IPS-15b (cell line): ENCODE measurements at regions not wholly inside any gene's neighbourhood (a gene's known extent, or its start where the extent isn't known, plus 50 kb on each side); places are given as distances from the start of the nearest gene placed in this dataset.
A peak's percentile ranks its signal among the peaks of the same experiment; 100 is the strongest.
"Not testable (repeated sequence)": the region's sequence is repeated elsewhere in the genome, so short reads cannot be mapped to it uniquely, and the experiment has no call there.

Experiments
- H3K27me3 ChIP-seq: one replicate; pipeline ENCODE4 v1.6.1; 2013; ENCODE audit warnings: low read length; ENCODE audit not compliant: control insufficient read depth, insufficient read depth
- H3K36me3 ChIP-seq: one replicate; pipeline ENCODE4 v1.6.1; 2013; ENCODE audit warnings: low read length; ENCODE audit not compliant: control insufficient read depth, insufficient read depth
- H3K4me1 ChIP-seq: one replicate; pipeline ENCODE4 v1.6.1; 2013; ENCODE audit warnings: mild to moderate bottlenecking, low read length; ENCODE audit not compliant: control insufficient read depth, insufficient read depth
- H3K4me3 ChIP-seq: one replicate; pipeline ENCODE4 v1.5.1; 2013; ENCODE audit warnings: low read depth, low read length
- H3K9ac ChIP-seq: one replicate; pipeline ENCODE4 v1.6.1; 2013; ENCODE audit warnings: low read depth, mild to moderate bottlenecking, low read length
- H3K9me3 ChIP-seq: one replicate; pipeline ENCODE4 v1.6.1; 2013; ENCODE audit warnings: mild to moderate bottlenecking, low read length; ENCODE audit not compliant: control insufficient read depth, insufficient read depth

- Histone ChIP-seq H3K27me3 (no peaks in the 10 kb centered on the region), H3K36me3 (no peaks in the 10 kb centered on the region), H3K9me3 (no peaks in the 10 kb centered on the region), H3K4me3 (no peak overlapping the region), H3K9ac (no peak overlapping the region), H3K4me1 (no peaks in the 10 kb centered on the region)
Measured at GRCh38 chr19:27806471-27807070, 1406.4 kb downstream of the UQCRFS1 start.

DNA sequence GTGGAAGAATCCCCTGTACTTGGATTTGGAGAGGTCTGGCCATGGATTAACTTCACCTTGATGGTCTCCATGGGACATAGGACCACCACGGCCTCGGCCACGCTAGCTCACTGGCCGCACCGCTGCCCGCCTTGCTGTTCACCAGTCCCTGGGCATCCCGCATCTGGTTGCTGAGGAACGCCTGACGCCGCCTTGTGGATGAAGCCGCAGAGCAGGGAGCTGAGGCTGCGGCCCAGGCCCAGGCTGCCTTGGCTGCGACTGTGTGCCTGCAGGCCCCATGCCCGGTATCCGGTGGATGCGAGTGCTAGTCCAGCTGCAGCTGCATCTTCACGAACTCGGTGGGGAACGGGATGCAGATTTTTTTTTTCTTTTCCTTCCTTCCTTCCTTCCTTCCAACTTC, 1407.1 kb downstream of the UQCRFS1 start:
- H3K36me3 ChIP-seq = no peaks in the 10 kb centered on the region

DNA sequence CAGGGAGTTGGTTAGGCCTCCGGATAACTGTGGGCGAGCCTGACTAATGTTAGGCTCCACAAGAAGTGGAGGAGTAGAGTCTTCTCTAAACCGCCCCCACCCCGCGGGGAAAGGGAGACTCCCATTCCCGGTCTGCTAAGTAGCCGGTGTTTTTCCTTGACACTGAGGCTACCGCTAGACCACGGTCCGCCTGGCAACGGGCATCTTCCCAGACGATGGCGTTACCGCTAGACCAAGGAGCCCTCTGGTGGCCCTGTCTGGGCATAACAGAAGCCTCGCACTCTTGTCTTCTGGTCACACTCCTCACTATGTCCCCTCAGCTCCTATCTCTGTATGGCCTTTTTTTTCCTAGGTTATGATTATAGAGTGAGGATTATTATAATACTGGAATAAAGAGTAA, 1410.7 kb downstream of the UQCRFS1 start:
- H3K4me1 ChIP-seq, H3K4me3 ChIP-seq, H3K27me3 ChIP-seq, H3K9me3 ChIP-seq, H3K9ac ChIP-seq, H3K36me3 ChIP-seq: not testable (repeated sequence)

More for the DNA sequence above, 1407.1 kb downstream of the UQCRFS1 start:
- H3K27me3 ChIP-seq = no peaks in the 10 kb centered on the region
- no peak overlapping the region for H3K4me3 ChIP-seq
- H3K9me3 ChIP-seq = no peaks in the 10 kb centered on the region
- H3K4me1 ChIP-seq = no peaks in the 10 kb centered on the region
- no peak overlapping the region for H3K9ac ChIP-seq

- Histone ChIP-seq H3K9ac (no peak overlapping the region), H3K36me3 (no peaks in the 10 kb centered on the region), H3K4me1 (no peaks in the 10 kb centered on the region), H3K27me3 (no peaks in the 10 kb centered on the region), H3K4me3 (no peak overlapping the region), H3K9me3 (no peaks in the 10 kb centered on the region)
Measured at GRCh38 chr19:27796540-27796939, 1416.4 kb downstream of the UQCRFS1 start.

- H3K4me3 ChIP-seq = no peak overlapping the region
Measured at GRCh38 chr19:27796073-27796472, 1416.9 kb downstream of the UQCRFS1 start.

GRCh38 chr19:27795369-27795768, 1417.6 kb downstream of the UQCRFS1 start:
- no peaks in the 10 kb centered on the region for H3K9me3 ChIP-seq

More at GRCh38 chr19:27796073-27796472, 1416.9 kb downstream of the UQCRFS1 start:
- H3K36me3 ChIP-seq = no peaks in the 10 kb centered on the region
- no peaks in the 10 kb centered on the region for H3K27me3 ChIP-seq
- no peaks in the 10 kb centered on the region for H3K4me1 ChIP-seq
- H3K9ac ChIP-seq = no peak overlapping the region
- H3K9me3 ChIP-seq = no peaks in the 10 kb centered on the region

GRCh38 chr19:27794494-27795042, 1418.4 kb downstream of the UQCRFS1 start:
- Histone ChIP-seq H3K4me3 (peak overlapping the region; percentile 86), H3K9me3 (no peaks in the 10 kb centered on the region)

More at GRCh38 chr19:27795369-27795768, 1417.6 kb downstream of the UQCRFS1 start:
- no peak overlapping the region for H3K9ac ChIP-seq
- H3K4me1 ChIP-seq = no peaks in the 10 kb centered on the region
- no peak overlapping the region for H3K4me3 ChIP-seq
- H3K27me3 ChIP-seq = no peaks in the 10 kb centered on the region
- no peaks in the 10 kb centered on the region for H3K36me3 ChIP-seq

DNA sequence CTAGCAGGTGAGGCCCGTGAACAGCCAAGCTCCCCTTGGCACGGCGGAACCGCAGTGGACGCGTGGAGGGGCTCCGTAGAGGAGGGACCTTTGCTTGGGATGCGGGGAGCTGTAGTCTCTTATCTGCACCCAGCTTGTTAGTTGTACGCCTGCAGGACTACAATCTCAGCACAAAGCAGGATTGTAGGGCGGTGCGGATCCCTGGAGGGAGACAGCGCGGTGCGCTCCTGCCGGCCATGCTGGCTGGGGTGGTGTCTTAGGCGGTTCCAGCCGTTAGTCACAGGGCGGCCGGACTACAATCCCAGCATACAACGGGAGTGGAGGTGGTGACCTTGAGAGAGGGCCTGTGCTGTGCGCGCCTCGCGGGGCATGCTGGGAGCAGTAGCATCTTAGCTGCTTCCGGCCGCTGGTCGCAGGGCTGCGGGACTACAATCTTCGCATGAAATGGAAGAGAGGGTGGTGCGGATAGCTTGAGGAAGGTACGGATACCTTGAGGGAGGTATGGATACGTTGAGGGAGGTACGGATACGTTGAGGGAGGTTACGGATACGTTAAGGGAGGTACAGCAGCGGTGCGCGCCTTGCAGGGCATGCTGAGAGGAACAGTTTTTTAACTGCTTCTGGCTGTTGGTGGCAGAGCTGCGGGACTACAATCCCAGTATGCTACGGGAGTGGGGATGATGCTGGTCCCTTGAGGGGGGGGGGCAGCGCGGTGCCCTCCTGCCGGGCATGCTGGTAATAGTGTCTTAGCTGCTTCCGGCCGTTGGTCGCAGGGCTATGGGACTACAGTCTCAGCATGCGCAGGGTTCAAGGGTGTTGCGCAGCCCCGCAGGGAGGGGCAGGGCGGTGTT, 1419.1 kb downstream of the UQCRFS1 start:
- H3K4me1 ChIP-seq = no peaks in the 10 kb centered on the region
- H3K9ac ChIP-seq = peak overlapping the region; percentile 83
- no peaks in the 10 kb centered on the region for H3K27me3 ChIP-seq
- H3K36me3 ChIP-seq = no peaks in the 10 kb centered on the region
- peak overlapping the region; percentile 86 for H3K4me3 ChIP-seq
- H3K9me3 ChIP-seq = no peaks in the 10 kb centered on the region

More at GRCh38 chr19:27794494-27795042, 1418.4 kb downstream of the UQCRFS1 start:
- Histone ChIP-seq H3K4me1 (no peaks in the 10 kb centered on the region), H3K9ac (peak overlapping the region; percentile 24), H3K36me3 (no peaks in the 10 kb centered on the region), H3K27me3 (no peaks in the 10 kb centered on the region)

- Histone ChIP-seq H3K9me3 (no peaks in the 10 kb centered on the region), H3K4me3 (peak overlapping the region; percentile 86), H3K4me1 (no peaks in the 10 kb centered on the region), H3K27me3 (no peaks in the 10 kb centered on the region), H3K36me3 (no peaks in the 10 kb centered on the region), H3K9ac (peak overlapping the region; percentile 83)
Measured at GRCh38 chr19:27793128-27793643, 1419.8 kb downstream of the UQCRFS1 start.

DNA sequence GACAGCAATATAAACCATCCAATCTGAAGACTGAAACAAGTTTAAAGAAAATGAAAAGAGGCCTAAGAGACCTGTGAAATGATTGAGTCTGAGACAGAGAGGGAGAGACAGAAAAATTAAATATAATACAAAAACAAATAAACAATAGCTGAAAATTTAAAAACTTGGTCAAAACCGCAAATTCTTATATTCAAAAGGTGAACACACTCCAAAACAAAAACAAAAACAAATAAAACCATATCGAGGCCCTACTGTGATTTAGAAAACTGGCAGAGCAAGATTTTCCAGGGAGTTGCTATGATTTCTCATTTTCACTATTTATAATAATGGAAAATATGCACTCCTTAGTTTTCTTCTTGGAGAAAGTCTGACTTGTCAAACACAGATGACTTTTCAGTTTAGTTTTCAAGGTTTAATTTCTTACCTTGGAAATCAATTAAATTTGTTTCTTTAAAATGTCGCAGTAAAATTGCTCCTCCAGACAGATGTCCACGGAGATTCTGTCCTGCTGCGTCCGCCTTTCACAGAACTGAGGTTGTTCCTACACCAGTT, 1420.3 kb downstream of the UQCRFS1 start:
- Histone ChIP-seq H3K4me1 (no peaks in the 10 kb centered on the region), H3K9me3 (no peaks in the 10 kb centered on the region), H3K9ac (no peak overlapping the region), H3K4me3 (peak overlapping the region; percentile 86), H3K27me3 (no peaks in the 10 kb centered on the region), H3K36me3 (no peaks in the 10 kb centered on the region)

DNA sequence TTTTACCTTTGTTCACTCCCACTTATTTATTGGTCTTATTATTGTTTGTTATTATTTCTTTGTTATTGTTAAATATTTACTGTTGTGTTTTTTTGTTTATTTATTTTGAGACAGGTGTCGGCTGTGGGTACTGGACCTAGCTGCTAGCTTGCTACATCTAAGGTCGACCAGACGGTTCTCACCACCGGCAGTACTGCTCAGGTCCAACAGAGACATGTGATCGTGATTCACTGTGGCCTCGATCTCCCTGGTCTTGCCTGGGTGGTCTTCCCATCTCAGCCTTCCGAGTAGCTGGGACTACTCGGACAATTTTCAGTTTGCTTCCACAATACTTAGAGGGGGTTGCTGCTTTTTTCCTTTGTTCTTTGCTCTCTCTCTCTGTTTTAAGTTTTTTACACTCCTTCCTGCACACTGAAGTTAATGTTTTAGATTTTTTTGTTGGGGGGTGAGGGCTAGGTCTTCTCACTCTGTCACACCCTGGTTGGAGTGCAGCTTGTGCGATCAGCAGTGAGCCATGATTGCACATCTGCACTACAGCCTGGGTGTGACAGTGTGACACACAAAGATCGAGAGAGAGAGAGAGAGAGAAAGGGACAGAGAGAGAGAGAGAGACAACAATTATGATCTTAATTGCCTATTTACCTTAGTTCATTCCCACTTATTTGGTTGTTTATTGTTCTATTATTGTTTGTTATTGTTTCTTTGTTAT, 1432.4 kb downstream of the UQCRFS1 start:
- Histone ChIP-seq H3K27me3 (no peaks in the 10 kb centered on the region), H3K9ac (no peak overlapping the region), H3K36me3 (no peaks in the 10 kb centered on the region), H3K9me3 (peaks cover 4% of the 10 kb centered on the region), H3K4me1 (no peaks in the 10 kb centered on the region), H3K4me3 (no peak overlapping the region)
